ENCODE measurements at regions not wholly inside any gene's neighbourhood (a gene's known extent, or its start where the extent isn't known, plus 50 kb on each side); places are given as distances from the start of the nearest gene placed in this dataset.

DNA sequence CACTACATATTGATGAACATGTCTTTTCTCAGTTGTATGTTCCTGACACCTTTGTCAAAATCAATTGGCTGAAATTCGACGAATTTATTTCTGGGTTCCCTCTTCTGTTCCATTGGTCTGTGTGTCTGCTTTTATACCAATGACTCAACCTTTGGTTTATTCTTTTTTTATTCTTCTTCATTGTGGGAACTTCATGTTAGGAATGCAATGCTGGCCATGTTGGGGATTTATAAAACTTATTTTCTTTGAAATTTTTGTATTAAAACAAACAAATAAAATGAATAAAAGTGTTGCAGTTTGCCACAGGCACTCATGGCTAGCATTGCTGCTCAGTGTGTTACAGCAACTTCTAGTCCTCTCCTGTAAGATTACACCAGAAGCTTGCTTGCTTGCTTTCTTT, 287.8 kb downstream of the DUSP10 start:
- no peak overlapping the region for H3K4me3 ChIP-seq (ENCODE audit: low read depth, low read length)
- TF ChIP-seq, protein P1, sequence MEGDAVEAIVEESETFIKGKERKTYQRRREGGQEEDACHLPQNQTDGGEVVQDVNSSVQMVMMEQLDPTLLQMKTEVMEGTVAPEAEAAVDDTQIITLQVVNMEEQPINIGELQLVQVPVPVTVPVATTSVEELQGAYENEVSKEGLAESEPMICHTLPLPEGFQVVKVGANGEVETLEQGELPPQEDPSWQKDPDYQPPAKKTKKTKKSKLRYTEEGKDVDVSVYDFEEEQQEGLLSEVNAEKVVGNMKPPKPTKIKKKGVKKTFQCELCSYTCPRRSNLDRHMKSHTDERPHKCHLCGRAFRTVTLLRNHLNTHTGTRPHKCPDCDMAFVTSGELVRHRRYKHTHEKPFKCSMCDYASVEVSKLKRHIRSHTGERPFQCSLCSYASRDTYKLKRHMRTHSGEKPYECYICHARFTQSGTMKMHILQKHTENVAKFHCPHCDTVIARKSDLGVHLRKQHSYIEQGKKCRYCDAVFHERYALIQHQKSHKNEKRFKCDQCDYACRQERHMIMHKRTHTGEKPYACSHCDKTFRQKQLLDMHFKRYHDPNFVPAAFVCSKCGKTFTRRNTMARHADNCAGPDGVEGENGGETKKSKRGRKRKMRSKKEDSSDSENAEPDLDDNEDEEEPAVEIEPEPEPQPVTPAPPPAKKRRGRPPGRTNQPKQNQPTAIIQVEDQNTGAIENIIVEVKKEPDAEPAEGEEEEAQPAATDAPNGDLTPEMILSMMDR (IDR thresholded peaks at IDR 0.05), result no peak
- H3K36me3 ChIP-seq (ENCODE audit: control insufficient read depth, insufficient read depth, low read length), result no peaks in the 10 kb centered on the region
- H3K9ac ChIP-seq, result no peak overlapping the region
- peaks cover 3% of the 10 kb centered on the region for H3K9me3 ChIP-seq (ENCODE audit: control insufficient read depth, low read length)
- no peaks in the 10 kb centered on the region for H3K4me1 ChIP-seq
- H3K79me2 ChIP-seq, result no peaks in the 10 kb centered on the region
- no peak overlapping the region for H3K27ac ChIP-seq
- H3K4me2 ChIP-seq (ENCODE audit: low read length), result no peak overlapping the region
- H3K27me3 ChIP-seq (ENCODE audit: control insufficient read depth, insufficient read depth, low read length), result no peaks in the 10 kb centered on the region
- H2AFZ ChIP-seq, result no peak overlapping the region

DNA sequence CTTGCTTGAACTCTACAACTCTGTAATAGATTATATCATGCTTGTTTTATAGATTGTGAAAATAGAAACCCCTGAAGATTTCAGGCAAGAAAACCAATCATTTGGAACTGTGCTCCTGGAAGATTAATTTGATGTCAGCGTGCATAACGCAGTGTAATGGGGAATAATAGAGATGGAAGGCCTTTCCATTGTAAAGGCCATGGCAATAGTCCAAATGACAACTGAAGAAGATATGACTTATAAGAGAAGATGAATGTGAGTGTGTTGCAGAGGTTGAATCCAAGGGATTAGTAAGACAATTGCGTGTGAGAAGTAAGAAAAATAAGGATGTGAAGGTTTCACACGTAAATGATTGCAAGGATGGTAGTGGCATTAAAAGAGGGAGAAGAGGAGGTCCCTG, 285.0 kb downstream of the DUSP10 start:
- TF ChIP-seq, protein P1 (IDR thresholded peaks at IDR 0.05), result no peak
- H3K9me3 ChIP-seq (ENCODE audit: control insufficient read depth, low read length), result peaks cover 3% of the 10 kb centered on the region
- no peak overlapping the region for H3K4me2 ChIP-seq (ENCODE audit: low read length)
- H3K4me3 ChIP-seq (ENCODE audit: low read depth, low read length), result no peak overlapping the region
- no peaks in the 10 kb centered on the region for H3K36me3 ChIP-seq (ENCODE audit: control insufficient read depth, insufficient read depth, low read length)
- H2AFZ ChIP-seq, result no peak overlapping the region
- H3K4me1 ChIP-seq, result no peaks in the 10 kb centered on the region
- no peak overlapping the region for H3K9ac ChIP-seq
- H3K27ac ChIP-seq, result no peak overlapping the region
- no peaks in the 10 kb centered on the region for H3K79me2 ChIP-seq
- no peaks in the 10 kb centered on the region for H3K27me3 ChIP-seq (ENCODE audit: control insufficient read depth, insufficient read depth, low read length)

DNA sequence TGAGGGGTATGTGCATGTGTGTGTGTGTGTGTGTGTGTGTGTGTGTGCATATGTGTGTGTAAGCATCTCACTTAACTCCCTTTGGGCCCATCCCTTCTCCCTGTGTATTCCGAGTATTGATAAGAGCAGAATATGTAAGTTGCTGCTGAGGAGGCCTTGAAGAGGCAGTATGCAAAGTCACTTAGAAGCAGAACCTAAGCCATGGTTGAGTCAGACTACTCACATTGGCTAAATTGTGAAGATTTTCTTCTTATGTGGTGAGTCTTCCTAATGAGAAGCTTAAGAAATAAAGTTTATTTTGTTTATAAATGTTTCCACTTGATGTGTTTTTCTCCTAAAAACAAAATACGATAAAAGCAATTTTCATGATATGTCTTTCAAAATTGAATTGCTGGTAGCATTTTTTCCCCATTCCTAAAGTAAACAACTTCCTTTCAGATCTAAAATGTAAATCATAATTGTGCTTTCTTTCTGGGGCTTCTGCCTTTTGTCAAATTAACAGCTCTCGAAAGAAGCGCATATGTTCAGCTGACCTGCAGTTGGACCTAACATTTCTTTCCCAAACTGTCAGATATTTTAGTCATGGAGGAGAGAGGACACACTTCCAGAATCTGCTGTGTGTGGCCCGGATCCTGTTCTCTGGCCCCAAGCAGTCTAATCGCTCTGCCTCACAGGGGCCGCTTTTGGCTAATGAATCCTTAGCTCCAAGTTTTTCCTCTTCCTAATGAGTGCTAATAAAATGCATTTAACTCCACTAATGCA, 284.0 kb downstream of the DUSP10 start:
- TF ChIP-seq, protein P1 (IDR thresholded peaks at IDR 0.05), result no peak
- no peaks in the 10 kb centered on the region for H3K4me1 ChIP-seq
- H3K9me3 ChIP-seq (ENCODE audit: control insufficient read depth, low read length), result peaks cover 2% of the 10 kb centered on the region
- no peak overlapping the region for H3K27ac ChIP-seq
- H3K36me3 ChIP-seq (ENCODE audit: control insufficient read depth, insufficient read depth, low read length), result no peaks in the 10 kb centered on the region
- no peaks in the 10 kb centered on the region for H3K79me2 ChIP-seq
- H3K9ac ChIP-seq, result no peak overlapping the region
- H2AFZ ChIP-seq, result no peak overlapping the region
- no peak overlapping the region for H3K4me2 ChIP-seq (ENCODE audit: low read length)
- H3K27me3 ChIP-seq (ENCODE audit: control insufficient read depth, insufficient read depth, low read length), result no peaks in the 10 kb centered on the region
- H3K4me3 ChIP-seq (ENCODE audit: low read depth, low read length), result no peak overlapping the region

DNA sequence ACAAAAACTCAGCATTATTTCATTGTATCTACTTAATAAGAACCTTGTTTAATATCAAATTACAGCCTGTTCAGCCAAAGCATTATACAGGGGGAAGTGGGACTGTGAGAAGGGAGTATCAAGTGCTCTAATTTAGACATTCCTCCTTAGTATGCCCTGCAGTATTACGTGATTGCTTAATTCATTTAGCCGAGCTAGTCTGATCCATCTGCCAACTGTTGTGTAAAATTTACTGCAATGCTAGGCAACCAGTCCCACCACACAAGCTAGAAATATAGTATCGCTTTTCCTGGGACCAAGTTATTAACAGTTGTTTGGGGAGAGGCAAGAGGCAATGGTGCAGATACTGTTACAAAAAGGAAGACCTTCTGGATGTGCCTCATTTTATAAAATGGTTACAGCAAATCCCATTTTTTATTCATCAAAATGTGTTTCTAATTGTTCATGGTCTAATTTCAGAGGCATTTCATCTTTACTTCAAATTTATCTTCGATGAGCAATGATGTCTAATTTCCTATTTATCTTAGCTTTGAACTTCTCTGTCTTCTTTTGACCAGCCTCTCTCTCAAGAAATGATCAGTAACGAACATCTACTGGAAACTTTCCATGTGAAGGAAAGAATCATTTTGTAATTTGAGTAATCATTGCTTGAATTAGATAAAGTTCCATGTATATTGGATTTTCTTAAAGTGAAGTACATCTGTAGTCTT, 283.3 kb downstream of the DUSP10 start:
- no peak overlapping the region for H3K9ac ChIP-seq
- H3K9me3 ChIP-seq (ENCODE audit: control insufficient read depth, low read length), result no peaks in the 10 kb centered on the region
- no peaks in the 10 kb centered on the region for H3K36me3 ChIP-seq (ENCODE audit: control insufficient read depth, insufficient read depth, low read length)
- H3K27me3 ChIP-seq (ENCODE audit: control insufficient read depth, insufficient read depth, low read length), result no peaks in the 10 kb centered on the region
- H3K27ac ChIP-seq, result no peak overlapping the region
- no peak overlapping the region for H3K4me3 ChIP-seq (ENCODE audit: low read depth, low read length)
- H3K79me2 ChIP-seq, result no peaks in the 10 kb centered on the region
- TF ChIP-seq, protein P1 (IDR thresholded peaks at IDR 0.05), result no peak
- H3K4me1 ChIP-seq, result no peaks in the 10 kb centered on the region
- no peak overlapping the region for H2AFZ ChIP-seq
- no peak overlapping the region for H3K4me2 ChIP-seq (ENCODE audit: low read length)
